Thoracic aorta (tissue), 2 donors: ENCODE measurements at regions not wholly inside any gene's neighbourhood (a gene's known extent, or its start where the extent isn't known, plus 50 kb on each side); places are given as distances from the start of the nearest gene placed in this dataset.

Source experiments
- ATAC-seq: fragments of 150-250 bp; one replicate; pipeline ENCODE4 v1.8.0; 2017; ENCODE audit warnings: low read depth; ENCODE audit not compliant: insufficient number of reproducible peaks, low FRiP score
- DNase-seq: peaks from one replicate; pipeline ENCODE4 v3.0.0-alpha.2; 2020; ENCODE audit warnings: low spot score
- H3K27ac ChIP-seq, 2 donors: fragments of 200-600 bp; sonication (generic); 1 replicate in 1 of 2; 2 replicates in 1 of 2; pipeline ENCODE4 v1.5.1; 2016; ENCODE audit warnings: mild to moderate bottlenecking in 2 of 2, moderate library complexity in 2 of 2
- H3K27me3 ChIP-seq: fragments of 200-600 bp; sonication (generic); replicated peaks from 2 replicates; pipeline ENCODE4 v1.6.0; 2016; ENCODE audit warnings: mild to moderate bottlenecking; ENCODE audit not compliant: insufficient read depth
- H3K36me3 ChIP-seq: fragments of 200-600 bp; sonication (generic); one replicate; pipeline ENCODE4 v1.5.1; 2016
- H3K4me1 ChIP-seq, 2 donors: fragments of 200-600 bp; sonication (generic); 1 replicate in 1 of 2; 2 replicates in 1 of 2; pipeline versions ENCODE4 v1.5.1 to v1.6.0; 2016; ENCODE audit warnings: low read depth in 2 of 2, mild to moderate bottlenecking in 1 of 2; ENCODE audit not compliant: control insufficient read depth in 1 of 2
- H3K4me3 ChIP-seq: fragments of 200-600 bp; sonication (generic); 2 replicates; pipeline ENCODE4 v1.5.1; 2016; ENCODE audit warnings: mild to moderate bottlenecking
- H3K9me3 ChIP-seq: fragments of 200-600 bp; sonication (generic); 2 replicates; pipeline ENCODE4 v1.5.1; 2016
- CTCF ChIP-seq: fragments of 200-600 bp; sonication (generic); IDR thresholded peaks from one replicate; pipeline ENCODE4 v1.5.1; 2019; ENCODE audit warnings: antibody characterized with exemption

- Histone ChIP-seq H3K4me3 (no peak overlapping the region), H3K27me3 (no peaks in the 10 kb centered on the region), H3K27ac (no peak overlapping the region), H3K4me1 (no peaks in the 10 kb centered on the region), H3K36me3 (no peaks in the 10 kb centered on the region), H3K9me3 (no peaks in the 10 kb centered on the region)
- no peak for TF ChIP-seq CTCF
- no peak for DNase-seq
- ATAC-seq: no peak
These were observed 175.9 kb upstream of the KLHL29 start for GRCh38 chr2:23209059-23209458.

GRCh38 chr2:23211987-23212583, 172.9 kb upstream of the KLHL29 start:
- Histone ChIP-seq H3K4me1 (no peaks in the 10 kb centered on the region), H3K27me3 (no peaks in the 10 kb centered on the region), H3K36me3 (no peaks in the 10 kb centered on the region), H3K4me3 (no peak overlapping the region), H3K9me3 (no peaks in the 10 kb centered on the region), H3K27ac (no peak overlapping the region)
- DNase-seq (no peak), ATAC-seq (no peak)
- no peak for TF ChIP-seq CTCF

GRCh38 chr2:23213196-23213595, 171.8 kb upstream of the KLHL29 start:
- Histone ChIP-seq H3K27me3 (no peaks in the 10 kb centered on the region), H3K9me3 (no peaks in the 10 kb centered on the region), H3K4me3 (no peak overlapping the region), H3K4me1 (no peaks in the 10 kb centered on the region), H3K36me3 (no peaks in the 10 kb centered on the region), H3K27ac (no peak overlapping the region)
- no peak for TF ChIP-seq CTCF
- DNase-seq (no peak), ATAC-seq (no peak)

GRCh38 chr2:23215016-23215415, 170.0 kb upstream of the KLHL29 start:
- H3K4me1 ChIP-seq: no peaks in the 10 kb centered on the region
- H3K27me3 ChIP-seq: no peaks in the 10 kb centered on the region
- ATAC-seq (no peak), DNase-seq (no peak)
- no peak overlapping the region for H3K4me3 ChIP-seq
- H3K36me3 ChIP-seq: no peaks in the 10 kb centered on the region
- H3K9me3 ChIP-seq: no peaks in the 10 kb centered on the region
- TF ChIP-seq CTCF: no peak
- H3K27ac ChIP-seq: no peak overlapping the region

GRCh38 chr2:23219666-23220065, 165.3 kb upstream of the KLHL29 start:
- no peak overlapping the region for H3K4me3 ChIP-seq
- no peaks in the 10 kb centered on the region for H3K27me3 ChIP-seq
- ATAC-seq (no peak), DNase-seq (no peak)
- no peak for TF ChIP-seq CTCF
- H3K36me3 ChIP-seq: no peaks in the 10 kb centered on the region
- no peaks in the 10 kb centered on the region for H3K4me1 ChIP-seq
- no peaks in the 10 kb centered on the region for H3K9me3 ChIP-seq
- H3K27ac ChIP-seq: no peak overlapping the region
